Endothelial cell of umbilical vein (primary cell): ENCODE measurements at regions not wholly inside any gene's neighbourhood (a gene's known extent, or its start where the extent isn't known, plus 50 kb on each side); places are given as distances from the start of the nearest gene placed in this dataset.
"Not testable (repeated sequence)": the region's sequence is repeated elsewhere in the genome, so short reads cannot be mapped to it uniquely, and the experiment has no call there.

Experiments
- EZH2 ChIP-seq: IDR thresholded peaks from 2 replicates; pipeline ENCODE4 v1.6.1; 2012; ENCODE audit warnings: borderline replicate concordance, low read depth, mild to moderate bottlenecking, moderate library complexity, low read length, inconsistent platforms; ENCODE audit not compliant: severe bottlenecking
- FOS ChIP-seq: IDR thresholded peaks from 2 replicates; pipeline ENCODE4 v1.6.1; 2011; ENCODE audit warnings: mild to moderate bottlenecking, low read length, moderate library complexity, borderline replicate concordance; ENCODE audit not compliant: insufficient read depth
- GATA2 ChIP-seq: IDR thresholded peaks from 2 replicates; pipeline ENCODE4 v1.7.0; 2011; ENCODE audit warnings: low read depth, mild to moderate bottlenecking, moderate library complexity, mixed read lengths, low read length; ENCODE audit not compliant: insufficient read length, insufficient read depth
- JUN ChIP-seq: IDR thresholded peaks from 2 replicates; pipeline ENCODE4 v1.6.1; 2011; ENCODE audit warnings: borderline replicate concordance, low read depth; ENCODE audit not compliant: insufficient read length, insufficient read depth
- MYC ChIP-seq: IDR thresholded peaks from one replicate; pipeline ENCODE4 v1.6.1; 2011; ENCODE audit warnings: mild to moderate bottlenecking, low read depth, low read length
- POLR2A ChIP-seq: IDR thresholded peaks from 2 replicates; pipeline ENCODE4 v1.6.1; 2012; ENCODE audit warnings: low read depth, mild to moderate bottlenecking, control low read depth, low read length
- POLR2AphosphoS5 ChIP-seq: IDR thresholded peaks from 2 replicates; pipeline ENCODE4 v1.6.1; 2012; ENCODE audit warnings: low read depth, mild to moderate bottlenecking, control low read depth, low read length, moderate library complexity; ENCODE audit not compliant: insufficient read depth
- TF ChIP-seq, protein P1 (sequence below), 2 donors: IDR thresholded peaks; 1 replicate in 1 of 2; 2 replicates in 1 of 2; pipeline ENCODE4 v1.5.1; 2011; ENCODE audit warnings: low read length in 2 of 2, mild to moderate bottlenecking in 2 of 2, moderate library complexity in 2 of 2, control low read depth in 1 of 2, inconsistent platforms in 1 of 2, low read depth in 1 of 2; ENCODE audit not compliant: insufficient read depth in 1 of 2; ENCODE audit errors: extremely low read depth in 1 of 2
- TF ChIP-seq, protein P2 (sequence below): IDR thresholded peaks from 2 replicates; pipeline ENCODE4 v1.6.1; 2011; ENCODE audit not compliant: insufficient read depth, insufficient read length

GRCh38 chr20:29497684-29498083, 1759.8 kb upstream of the DEFB115 start:
- TF ChIP-seq EZH2, GATA2, POLR2A, POLR2AphosphoS5, FOS, MYC, JUN: not testable (repeated sequence)
- TF ChIP-seq, protein P1, sequence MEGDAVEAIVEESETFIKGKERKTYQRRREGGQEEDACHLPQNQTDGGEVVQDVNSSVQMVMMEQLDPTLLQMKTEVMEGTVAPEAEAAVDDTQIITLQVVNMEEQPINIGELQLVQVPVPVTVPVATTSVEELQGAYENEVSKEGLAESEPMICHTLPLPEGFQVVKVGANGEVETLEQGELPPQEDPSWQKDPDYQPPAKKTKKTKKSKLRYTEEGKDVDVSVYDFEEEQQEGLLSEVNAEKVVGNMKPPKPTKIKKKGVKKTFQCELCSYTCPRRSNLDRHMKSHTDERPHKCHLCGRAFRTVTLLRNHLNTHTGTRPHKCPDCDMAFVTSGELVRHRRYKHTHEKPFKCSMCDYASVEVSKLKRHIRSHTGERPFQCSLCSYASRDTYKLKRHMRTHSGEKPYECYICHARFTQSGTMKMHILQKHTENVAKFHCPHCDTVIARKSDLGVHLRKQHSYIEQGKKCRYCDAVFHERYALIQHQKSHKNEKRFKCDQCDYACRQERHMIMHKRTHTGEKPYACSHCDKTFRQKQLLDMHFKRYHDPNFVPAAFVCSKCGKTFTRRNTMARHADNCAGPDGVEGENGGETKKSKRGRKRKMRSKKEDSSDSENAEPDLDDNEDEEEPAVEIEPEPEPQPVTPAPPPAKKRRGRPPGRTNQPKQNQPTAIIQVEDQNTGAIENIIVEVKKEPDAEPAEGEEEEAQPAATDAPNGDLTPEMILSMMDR (IDR thresholded peaks at IDR 0.05; ENCODE audit: extremely low read depth in 1 of 2, insufficient read depth in 1 of 2, low read depth in 1 of 2, low read length in 2 of 2) = not testable (repeated sequence)
- TF ChIP-seq, protein P2, sequence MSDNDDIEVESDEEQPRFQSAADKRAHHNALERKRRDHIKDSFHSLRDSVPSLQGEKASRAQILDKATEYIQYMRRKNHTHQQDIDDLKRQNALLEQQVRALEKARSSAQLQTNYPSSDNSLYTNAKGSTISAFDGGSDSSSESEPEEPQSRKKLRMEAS = not testable (repeated sequence)
